SK-N-SH (cell line): ENCODE measurements at regions not wholly inside any gene's neighbourhood (a gene's known extent, or its start where the extent isn't known, plus 50 kb on each side); places are given as distances from the start of the nearest gene placed in this dataset.

Source experiments
- CTCF ChIA-PET: fragments of 300-600, 350-600 bp; formaldehyde crosslinking; extraction: SDS; loops from one replicate; lab custom pipeline; 2021; lab: Yijun Ruan, JAX
- POLR2A ChIA-PET: fragments of 350-600 bp; sonication (Branson Sonifier 250); formaldehyde crosslinking; extraction: SDS; loops from one replicate; lab custom pipeline; 2020; ENCODE audit warnings: antibody characterized with exemption, inconsistent platforms; lab: Yijun Ruan, JAX
- DNase-seq: peaks from one replicate; pipeline ENCODE4 v3.0.0; 2012
- H2AFZ ChIP-seq: fragments of 200-600 bp; sonication (generic); 2 replicates; pipeline ENCODE4 v1.8.1; 2016; ENCODE audit warnings: antibody characterized with exemption, mild to moderate bottlenecking, low read depth
- H3F3A ChIP-seq: fragments of 200-600 bp; sonication (generic); replicated peaks from 2 replicates; pipeline ENCODE3; 2016; ENCODE audit warnings: antibody characterized with exemption, mild to moderate bottlenecking; ENCODE audit not compliant: insufficient read depth
- H3K27ac ChIP-seq, 2 experiments: fragments of 200-500 bp in 1 of 2; fragments of 200-600 bp in 1 of 2; sonication (Bioruptor generic) in 1 of 2; sonication (generic), shearing (Covaris generic) in 1 of 2; 2 replicates each; pipeline versions ENCODE4 v1.5.1 to v1.6.1; 2014 to 2016; ENCODE audit warnings: low read depth in 2 of 2, inconsistent platforms in 1 of 2, low read length in 1 of 2, mild to moderate bottlenecking in 1 of 2, mixed read lengths in 1 of 2
- H3K27me3 ChIP-seq: fragments of 200-600 bp; sonication (generic), shearing (Covaris generic); 2 replicates; pipeline ENCODE4 v1.6.1; 2016; ENCODE audit warnings: mixed run types; ENCODE audit not compliant: insufficient read depth
- H3K36me3 ChIP-seq, 2 experiments: fragments of 200-500 bp in 1 of 2; fragments of 200-600 bp in 1 of 2; sonication (Bioruptor generic) in 1 of 2; sonication (generic) in 1 of 2; replicated peaks in 1 of 2; 2 replicates each; pipeline versions ENCODE3 to v1.5.1; 2014 to 2016; ENCODE audit warnings: low read length in 1 of 2, mild to moderate bottlenecking in 1 of 2; ENCODE audit not compliant: insufficient read depth in 2 of 2, control insufficient read depth in 1 of 2
- H3K4me1 ChIP-seq, 2 experiments: fragments of 200-500 bp in 1 of 2; fragments of 200-600 bp in 1 of 2; sonication (Bioruptor generic) in 1 of 2; sonication (generic), shearing (Covaris generic) in 1 of 2; 2 replicates each; pipeline versions ENCODE4 v1.5.1 to v1.6.1; 2014 to 2016; ENCODE audit warnings: low read depth in 1 of 2, low read length in 1 of 2, mixed run types in 1 of 2; ENCODE audit not compliant: insufficient read depth in 2 of 2, control insufficient read depth in 1 of 2
- H3K4me2 ChIP-seq: fragments of 200-600 bp; sonication (generic), shearing (Covaris generic); 2 replicates; pipeline ENCODE4 v1.6.1; 2017; ENCODE audit warnings: mixed run types
- H3K4me3 ChIP-seq, 2 experiments: fragments of 200-500 bp in 1 of 2; fragments of 200-600 bp in 1 of 2; sonication (Bioruptor generic) in 1 of 2; sonication (generic), shearing (Covaris generic) in 1 of 2; 2 replicates each; pipeline versions ENCODE4 v1.5.1 to v1.8.1; 2014 to 2016; ENCODE audit warnings: low read depth in 2 of 2, inconsistent platforms in 1 of 2, low read length in 1 of 2, mild to moderate bottlenecking in 1 of 2, mixed read lengths in 1 of 2, moderate library complexity in 1 of 2
- H3K79me2 ChIP-seq: fragments of 200-600 bp; sonication (generic); 2 replicates; pipeline ENCODE4 v1.8.1; 2017; ENCODE audit warnings: mild to moderate bottlenecking; ENCODE audit not compliant: insufficient read depth
- H3K9ac ChIP-seq: fragments of 200-600 bp; sonication (generic); 2 replicates; pipeline ENCODE4 v1.6.1; 2017; ENCODE audit warnings: mixed run types
- H3K9me2 ChIP-seq: fragments of 200-600 bp; sonication (generic); 2 replicates; pipeline ENCODE4 v1.6.1; 2017; ENCODE audit warnings: mixed run types
- H3K9me3 ChIP-seq: fragments of 200-600 bp; sonication (generic); 2 replicates; pipeline ENCODE4 v1.6.1; 2017; ENCODE audit warnings: mixed run types, mild to moderate bottlenecking, moderate library complexity
- H4K20me1 ChIP-seq: fragments of 200-600 bp; sonication (generic); 2 replicates; pipeline ENCODE4 v1.6.1; 2017; ENCODE audit warnings: mild to moderate bottlenecking, mixed run types; ENCODE audit not compliant: insufficient read depth
- CTCF ChIP-seq: fragments of 200-600 bp; sonication (generic); IDR thresholded peaks from 2 replicates; pipeline ENCODE4 v1.6.1; 2017; ENCODE audit warnings: antibody characterized with exemption, mild to moderate bottlenecking, moderate library complexity
- EP300 ChIP-seq, 2 experiments: IDR thresholded peaks; 2 replicates each; pipeline versions ENCODE4 v1.4.0 to v1.6.1; 2012; ENCODE audit warnings: borderline replicate concordance in 1 of 2, low read depth in 1 of 2, low read length in 1 of 2
- FOXJ3 ChIP-seq: sonication (generic); formaldehyde crosslinking; IDR thresholded peaks from 2 replicates; pipeline ENCODE4 v1.5.1; 2020; ENCODE audit warnings: mild to moderate bottlenecking, missing genetic modification reagents
- FOXM1 ChIP-seq: IDR thresholded peaks from 2 replicates; pipeline ENCODE4 v1.4.0; 2012; ENCODE audit warnings: low read depth, mild to moderate bottlenecking
- GABPA ChIP-seq: IDR thresholded peaks from 2 replicates; pipeline ENCODE4 v1.4.0; 2012; ENCODE audit warnings: low read depth, mild to moderate bottlenecking
- GATA2 ChIP-seq: sonication (generic); formaldehyde crosslinking; IDR thresholded peaks from 2 replicates; pipeline ENCODE4 v1.5.0; 2020; ENCODE audit warnings: mild to moderate bottlenecking, missing genetic modification reagents
- JUND ChIP-seq: IDR thresholded peaks from 2 replicates; pipeline ENCODE4 v1.4.0; 2012
- NFIC ChIP-seq: IDR thresholded peaks from 2 replicates; pipeline ENCODE4 v1.4.0; 2012; ENCODE audit warnings: borderline replicate concordance
- PBX3 ChIP-seq: IDR thresholded peaks from 2 replicates; pipeline ENCODE4; 2012
- RAD21 ChIP-seq: IDR thresholded peaks from 2 replicates; pipeline ENCODE4 v1.6.1; 2012; ENCODE audit warnings: mild to moderate bottlenecking, low read length
- RFX5 ChIP-seq: IDR thresholded peaks from 2 replicates; pipeline ENCODE4 v1.6.1; 2012; ENCODE audit warnings: mild to moderate bottlenecking, improper control_type of control experiment, low read length
- RXRA ChIP-seq: IDR thresholded peaks from 2 replicates; pipeline ENCODE4 v1.4.0; 2012; ENCODE audit warnings: low read depth, mild to moderate bottlenecking, borderline replicate concordance
- SIN3A ChIP-seq: IDR thresholded peaks from 2 replicates; pipeline ENCODE4 v1.6.1; 2012; ENCODE audit warnings: low read depth, mild to moderate bottlenecking, low read length, moderate library complexity, borderline replicate concordance
- SMC3 ChIP-seq: IDR thresholded peaks from 2 replicates; pipeline ENCODE4 v1.6.1; 2012; ENCODE audit warnings: low read depth, low read length, improper control_type of control experiment
- TCF12 ChIP-seq: IDR thresholded peaks from 2 replicates; pipeline ENCODE4 v1.4.0; 2012
- USF2 ChIP-seq: fragments of 150-350 bp; IDR thresholded peaks from 2 replicates; pipeline ENCODE4 v1.6.1; 2017; ENCODE audit warnings: antibody characterized with exemption, low read length, low read depth, borderline replicate concordance
- WGBS: methylation state at CpG from one replicate; pipeline ENCODE4 v1.1.6; 2017; ENCODE audit warnings: low lambda C conversion rate; 5-methylcytosine and 5-hydroxymethylcytosine counted together

GRCh38 chr6:88236612-88237360, 70.6 kb upstream of the CNR1 start:
- no peak overlapping the region for H3K4me3 ChIP-seq
- CTCF ChIA-PET: no interaction called here
- TF ChIP-seq PBX3 (no peak), USF2 (no peak), SMC3 (no peak), RFX5 (no peak), EP300 (IDR thresholded peaks at IDR 0.05; ENCODE audit: borderline replicate concordance in 1 of 2, low read depth in 1 of 2, low read length in 1 of 2) (no peak), FOXJ3 (CRISPR knock-in tag) (no peak), CTCF (no peak), JUND (no peak), RXRA (no peak), GATA2 (CRISPR knock-in tag) (no peak), SIN3A (no peak), NFIC (no peak), RAD21 (no peak), GABPA (no peak), FOXM1 (no peak), TCF12 (no peak)
- no peak overlapping the region for H3K4me2 ChIP-seq
- no peaks in the 10 kb centered on the region for H3F3A ChIP-seq
- no peaks in the 10 kb centered on the region for H3K27me3 ChIP-seq
- 20% methylated on average over 7 of the region's 7 CpGs for WGBS
- H3K36me3 ChIP-seq: no peaks in the 10 kb centered on the region
- POLR2A ChIA-PET: no interaction called here
- H3K27ac ChIP-seq: no peak overlapping the region
- H4K20me1 ChIP-seq: no peaks in the 10 kb centered on the region
- no peak overlapping the region for H2AFZ ChIP-seq
- no peak for DNase-seq
- H3K9ac ChIP-seq: no peak overlapping the region
- peaks cover under 1% of the 10 kb centered on the region; the same call in 1 of the 2 replicates for H3K9me3 ChIP-seq
- H3K9me2 ChIP-seq: no peaks in the 10 kb centered on the region
- H3K79me2 ChIP-seq: no peaks in the 10 kb centered on the region
- no peaks in the 10 kb centered on the region for H3K4me1 ChIP-seq
